Thyroid gland (tissue), 4 donors: ENCODE measurements at regions not wholly inside any gene's neighbourhood (a gene's known extent, or its start where the extent isn't known, plus 50 kb on each side); places are given as distances from the start of the nearest gene placed in this dataset.

Source experiments
- CTCF ChIP-seq, 6 experiments: fragments of 200-600 bp in 3 of 6; fragments of 450-650 bp in 3 of 6; sonication (generic) in 3 of 6; IDR thresholded peaks; one replicate each; pipeline ENCODE4 v1.5.1; 2016 to 2019; ENCODE audit warnings: antibody characterized with exemption in 6 of 6, mild to moderate bottlenecking in 2 of 6, inconsistent platforms in 1 of 6, moderate library complexity in 1 of 6
- POLR2A ChIP-seq, 2 donors: fragments of 450-650 bp; IDR thresholded peaks; one replicate each; pipeline ENCODE4 v1.6.1; 2017; ENCODE audit warnings: antibody characterized with exemption in 2 of 2, mild to moderate bottlenecking in 2 of 2, moderate library complexity in 1 of 2

GRCh38 chr19:20333508-20333907 lies 166.5 kb downstream of the ZNF486 start:
- TF ChIP-seq CTCF (IDR thresholded peaks at IDR 0.05) (no peak), POLR2A (IDR thresholded peaks at IDR 0.05) (no peak)
